ENCODE measurements at regions not wholly inside any gene's neighbourhood (a gene's known extent, or its start where the extent isn't known, plus 50 kb on each side); places are given as distances from the start of the nearest gene placed in this dataset.

GRCh38 chr10:28408237-28408777 is 105.4 kb upstream of the MPP7 start:
- H3K36me3 ChIP-seq (ENCODE audit: control insufficient read depth, insufficient read depth, low read length): no peaks in the 10 kb centered on the region
- BruUV-seq (replicated peaks): no TSS peak
- in situ Hi-C loops (cut with HindIII; ENCODE audit: low pct_unique_long_range_greater_than_20kb, low sequenced_read_pairs) (no loop called here), intact Hi-C loops (cut with micrococcal nuclease; ENCODE audit: unreplicated experiment) (no loop called here)
- TF ChIP-seq REST (IDR thresholded peaks at IDR 0.05; ENCODE audit: insufficient read depth in 1 of 2, low read depth in 2 of 2, low read length in 1 of 2): no peak
- no peak for ATAC-seq
- DNase-seq (ENCODE audit: low read depth, low spot score): no peak
- no peak overlapping the region for H3K4me3 ChIP-seq (ENCODE audit: low read depth in 2 of 2, low read length in 2 of 2)
- no peak overlapping the region for H3K27ac ChIP-seq (ENCODE audit: low read length)
- POLR2A ChIA-PET: no interaction called here
- no peaks in the 10 kb centered on the region for H3K27me3 ChIP-seq (ENCODE audit: control insufficient read depth, insufficient read depth, low read length)
- CTCF ChIA-PET: no interaction called here
- no peaks in the 10 kb centered on the region for H3K4me1 ChIP-seq (ENCODE audit: control insufficient read depth, insufficient read depth, low read length)
- H3K9me3 ChIP-seq (ENCODE audit: control insufficient read depth, insufficient read depth, low read depth, low read length): no peaks in the 10 kb centered on the region

GRCh38 chr10:28410420-28411135 is 107.7 kb upstream of the MPP7 start:
- H3K27me3 ChIP-seq (ENCODE audit: control insufficient read depth, insufficient read depth, low read length): no peaks in the 10 kb centered on the region
- intact Hi-C loops (cut with micrococcal nuclease; ENCODE audit: unreplicated experiment) (no loop called here), in situ Hi-C loops (cut with HindIII; ENCODE audit: low pct_unique_long_range_greater_than_20kb, low sequenced_read_pairs) (no loop called here)
- TF ChIP-seq CTCF (IDR thresholded peaks at IDR 0.05) (peak; percentile 33), TCF7L2 (IDR thresholded peaks at IDR 0.05; ENCODE audit: low read depth, low read length) (no peak), SIN3A (IDR thresholded peaks at IDR 0.05; ENCODE audit: borderline replicate concordance, insufficient read depth, low read depth, low read length) (no peak), REST (IDR thresholded peaks at IDR 0.05; ENCODE audit: insufficient read depth in 1 of 2, low read depth in 2 of 2, low read length in 1 of 2) (no peak)
- H3K9me3 ChIP-seq (ENCODE audit: control insufficient read depth, insufficient read depth, low read depth, low read length): no peaks in the 10 kb centered on the region
- H3K4me1 ChIP-seq (ENCODE audit: control insufficient read depth, insufficient read depth, low read length): no peaks in the 10 kb centered on the region
- ATAC-seq (no peak), DNase-seq (ENCODE audit: low read depth, low spot score) (no peak)
- BruUV-seq (replicated peaks): no TSS peak
- H3K27ac ChIP-seq (ENCODE audit: low read length): no peak overlapping the region
- no peaks in the 10 kb centered on the region for H3K36me3 ChIP-seq (ENCODE audit: control insufficient read depth, insufficient read depth, low read length)
- no peak overlapping the region for H3K4me3 ChIP-seq (ENCODE audit: low read depth in 2 of 2, low read length in 2 of 2)
- CTCF ChIA-PET: no interaction called here
- POLR2A ChIA-PET: no interaction called here

All from Panc1 (cell line).